Jurkat, Clone E6-1 (cell line): ENCODE measurements at regions not wholly inside any gene's neighbourhood (a gene's known extent, or its start where the extent isn't known, plus 50 kb on each side); places are given as distances from the start of the nearest gene placed in this dataset.

Source experiments
- DNase-seq: peaks from one replicate; pipeline ENCODE4 v3.0.0-alpha.2; 2011; ENCODE audit warnings: low read depth, low spot score
- H3K4me3 ChIP-seq: 2 replicates; pipeline ENCODE4 v1.5.1; 2011; ENCODE audit warnings: mild to moderate bottlenecking, low read length, control low read depth, moderate library complexity

GRCh38 chr2:58645017-58645416 is 403.9 kb upstream of the FANCL start:
- no peak overlapping the region for H3K4me3 ChIP-seq
- DNase-seq, result no peak

GRCh38 chr2:58644451-58644850 is 403.3 kb upstream of the FANCL start:
- no peak overlapping the region for H3K4me3 ChIP-seq
- no peak for DNase-seq

GRCh38 chr2:58641001-58641400 is 399.9 kb upstream of the FANCL start:
- DNase-seq, result no peak
- no peak overlapping the region for H3K4me3 ChIP-seq

GRCh38 chr2:58640042-58640441 is 398.9 kb upstream of the FANCL start:
- DNase-seq, result no peak
- H3K4me3 ChIP-seq, result no peak overlapping the region

- DNase-seq, result no peak
- H3K4me3 ChIP-seq, result no peak overlapping the region
These were observed 397.2 kb upstream of the FANCL start for GRCh38 chr2:58638256-58638805.

GRCh38 chr2:58636872-58637271 is 395.7 kb upstream of the FANCL start:
- DNase-seq, result no peak
- no peak overlapping the region for H3K4me3 ChIP-seq

GRCh38 chr2:58635801-58636375 is 394.8 kb upstream of the FANCL start:
- no peak overlapping the region for H3K4me3 ChIP-seq
- DNase-seq, result no peak

GRCh38 chr2:58634653-58635370 is 393.7 kb upstream of the FANCL start:
- no peak overlapping the region for H3K4me3 ChIP-seq

GRCh38 chr2:58633613-58634365 is 392.7 kb upstream of the FANCL start:
- no peak for DNase-seq
- H3K4me3 ChIP-seq, result no peak overlapping the region

More at GRCh38 chr2:58634653-58635370, 393.7 kb upstream of the FANCL start:
- no peak for DNase-seq

GRCh38 chr2:58631986-58632385 is 390.9 kb upstream of the FANCL start:
- no peak for DNase-seq
- H3K4me3 ChIP-seq, result no peak overlapping the region

GRCh38 chr2:58629545-58630119 is 388.5 kb upstream of the FANCL start:
- DNase-seq, result no peak
- H3K4me3 ChIP-seq, result no peak overlapping the region

- no peak for DNase-seq
- no peak overlapping the region for H3K4me3 ChIP-seq
These were observed 379.8 kb upstream of the FANCL start for GRCh38 chr2:58620896-58621295.

GRCh38 chr2:58620093-58620492 is 379.0 kb upstream of the FANCL start:
- H3K4me3 ChIP-seq, result no peak overlapping the region
- DNase-seq, result no peak

- no peak overlapping the region for H3K4me3 ChIP-seq
- DNase-seq, result no peak
These were observed 375.8 kb upstream of the FANCL start for GRCh38 chr2:58616961-58617360.

- DNase-seq, result no peak
- H3K4me3 ChIP-seq, result no peak overlapping the region
These were observed 373.1 kb upstream of the FANCL start for GRCh38 chr2:58614219-58614618.

GRCh38 chr2:58612973-58613372 is 371.8 kb upstream of the FANCL start:
- no peak overlapping the region for H3K4me3 ChIP-seq
- DNase-seq, result no peak

- no peak overlapping the region for H3K4me3 ChIP-seq
- DNase-seq, result no peak
These were observed 368.2 kb upstream of the FANCL start for GRCh38 chr2:58609326-58609725.

GRCh38 chr2:58608146-58608545 is 367.0 kb upstream of the FANCL start:
- no peak overlapping the region for H3K4me3 ChIP-seq
- no peak for DNase-seq

GRCh38 chr2:58607448-58607847 is 366.3 kb upstream of the FANCL start:
- no peak overlapping the region for H3K4me3 ChIP-seq
- DNase-seq, result no peak

- H3K4me3 ChIP-seq, result no peak overlapping the region
- DNase-seq, result no peak
These were observed 365.7 kb upstream of the FANCL start for GRCh38 chr2:58606799-58607198.
